ENCODE measurements at regions not wholly inside any gene's neighbourhood (a gene's known extent, or its start where the extent isn't known, plus 50 kb on each side); places are given as distances from the start of the nearest gene placed in this dataset.

DNA sequence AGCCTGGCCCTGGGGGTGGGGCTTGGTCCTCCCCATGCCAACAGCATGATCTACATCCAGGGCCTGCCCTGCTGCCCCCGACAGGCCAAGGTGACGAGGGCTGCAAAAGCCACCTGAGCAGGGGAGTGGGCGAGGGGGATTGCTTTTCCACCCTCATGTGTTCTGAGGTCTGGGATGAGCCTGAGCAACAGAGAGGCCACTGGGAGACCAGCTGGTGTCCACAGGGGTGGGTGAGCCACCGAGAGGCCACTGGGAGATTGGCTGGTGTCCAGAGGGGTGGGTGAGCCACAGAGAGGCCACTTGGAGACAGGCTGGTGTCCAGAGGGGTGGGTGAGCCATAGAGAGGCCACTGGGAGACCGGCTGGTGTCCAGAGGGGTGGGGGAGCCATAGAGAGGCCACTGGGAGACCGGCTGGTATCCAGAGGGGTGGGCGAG is 147.4 kb upstream of the GPC1 start:
- TF ChIP-seq, protein P1, sequence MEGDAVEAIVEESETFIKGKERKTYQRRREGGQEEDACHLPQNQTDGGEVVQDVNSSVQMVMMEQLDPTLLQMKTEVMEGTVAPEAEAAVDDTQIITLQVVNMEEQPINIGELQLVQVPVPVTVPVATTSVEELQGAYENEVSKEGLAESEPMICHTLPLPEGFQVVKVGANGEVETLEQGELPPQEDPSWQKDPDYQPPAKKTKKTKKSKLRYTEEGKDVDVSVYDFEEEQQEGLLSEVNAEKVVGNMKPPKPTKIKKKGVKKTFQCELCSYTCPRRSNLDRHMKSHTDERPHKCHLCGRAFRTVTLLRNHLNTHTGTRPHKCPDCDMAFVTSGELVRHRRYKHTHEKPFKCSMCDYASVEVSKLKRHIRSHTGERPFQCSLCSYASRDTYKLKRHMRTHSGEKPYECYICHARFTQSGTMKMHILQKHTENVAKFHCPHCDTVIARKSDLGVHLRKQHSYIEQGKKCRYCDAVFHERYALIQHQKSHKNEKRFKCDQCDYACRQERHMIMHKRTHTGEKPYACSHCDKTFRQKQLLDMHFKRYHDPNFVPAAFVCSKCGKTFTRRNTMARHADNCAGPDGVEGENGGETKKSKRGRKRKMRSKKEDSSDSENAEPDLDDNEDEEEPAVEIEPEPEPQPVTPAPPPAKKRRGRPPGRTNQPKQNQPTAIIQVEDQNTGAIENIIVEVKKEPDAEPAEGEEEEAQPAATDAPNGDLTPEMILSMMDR (conservative IDR thresholded peaks at IDR 0.05 in 1 of 2, IDR thresholded peaks at IDR 0.05 in 1 of 2; ENCODE audit: low read depth in 1 of 2, low read length in 2 of 2) = no peak
- TF ChIP-seq EZH2 (IDR thresholded peaks at IDR 0.05; ENCODE audit: low read length, missing control alignments) = no peak
